ENCODE measurements at regions not wholly inside any gene's neighbourhood (a gene's known extent, or its start where the extent isn't known, plus 50 kb on each side); places are given as distances from the start of the nearest gene placed in this dataset.

DNA sequence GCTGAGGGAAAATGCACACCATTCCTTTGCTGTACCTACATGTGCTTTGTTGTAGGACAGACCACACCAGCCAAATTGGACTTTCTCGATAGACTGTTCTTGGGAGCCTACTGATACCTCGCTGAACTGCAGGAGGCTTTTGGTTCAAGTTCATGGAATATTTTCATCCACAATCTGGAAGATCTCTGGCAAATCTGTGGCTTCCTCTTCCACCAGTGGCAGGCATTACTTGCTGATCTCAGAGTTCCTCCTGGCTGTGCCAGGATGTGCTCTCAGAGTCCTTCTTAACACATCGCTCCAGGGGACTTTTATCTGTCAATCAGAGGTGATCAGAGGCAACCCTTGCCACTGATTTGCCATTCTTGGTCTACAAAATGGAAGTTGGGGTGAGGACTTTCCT is 87.7 kb downstream of the PTGR3 start:
- no peak overlapping the region for H3K4me3 ChIP-seq (replicated peaks; ENCODE audit: low read depth, low read length)
- TF ChIP-seq, protein P1, sequence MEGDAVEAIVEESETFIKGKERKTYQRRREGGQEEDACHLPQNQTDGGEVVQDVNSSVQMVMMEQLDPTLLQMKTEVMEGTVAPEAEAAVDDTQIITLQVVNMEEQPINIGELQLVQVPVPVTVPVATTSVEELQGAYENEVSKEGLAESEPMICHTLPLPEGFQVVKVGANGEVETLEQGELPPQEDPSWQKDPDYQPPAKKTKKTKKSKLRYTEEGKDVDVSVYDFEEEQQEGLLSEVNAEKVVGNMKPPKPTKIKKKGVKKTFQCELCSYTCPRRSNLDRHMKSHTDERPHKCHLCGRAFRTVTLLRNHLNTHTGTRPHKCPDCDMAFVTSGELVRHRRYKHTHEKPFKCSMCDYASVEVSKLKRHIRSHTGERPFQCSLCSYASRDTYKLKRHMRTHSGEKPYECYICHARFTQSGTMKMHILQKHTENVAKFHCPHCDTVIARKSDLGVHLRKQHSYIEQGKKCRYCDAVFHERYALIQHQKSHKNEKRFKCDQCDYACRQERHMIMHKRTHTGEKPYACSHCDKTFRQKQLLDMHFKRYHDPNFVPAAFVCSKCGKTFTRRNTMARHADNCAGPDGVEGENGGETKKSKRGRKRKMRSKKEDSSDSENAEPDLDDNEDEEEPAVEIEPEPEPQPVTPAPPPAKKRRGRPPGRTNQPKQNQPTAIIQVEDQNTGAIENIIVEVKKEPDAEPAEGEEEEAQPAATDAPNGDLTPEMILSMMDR (IDR thresholded peaks at IDR 0.05; ENCODE audit: low read length, missing control alignments): no peak
- no peak for DNase-seq (ENCODE audit: low read depth)

DNA sequence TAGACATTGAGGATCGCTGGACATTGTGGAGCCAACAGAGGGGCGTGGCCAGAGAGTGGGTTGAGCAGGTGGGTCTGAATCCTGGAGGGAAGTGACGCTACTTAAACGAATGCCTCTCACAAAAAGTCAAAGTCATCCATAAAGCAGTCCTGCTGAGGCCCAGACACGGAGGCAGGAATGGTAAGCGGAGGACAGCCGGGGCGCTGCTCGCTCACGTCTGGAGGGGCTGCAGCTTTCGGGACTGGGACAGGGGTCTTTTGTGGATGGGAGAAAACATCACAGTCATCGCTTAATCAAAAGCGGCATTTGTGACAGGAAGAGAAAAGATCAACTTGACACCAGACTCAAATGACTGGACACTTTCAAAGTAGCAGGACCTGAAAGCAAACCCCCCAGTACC is 88.4 kb downstream of the PTGR3 start:
- no peak for DNase-seq (ENCODE audit: low read depth)
- H3K4me3 ChIP-seq (replicated peaks; ENCODE audit: low read depth, low read length): no peak overlapping the region
- TF ChIP-seq, protein P1 (IDR thresholded peaks at IDR 0.05; ENCODE audit: low read length, missing control alignments): no peak

- no peak for DNase-seq (ENCODE audit: low read depth)
- TF ChIP-seq, protein P1 (IDR thresholded peaks at IDR 0.05; ENCODE audit: low read length, missing control alignments): no peak
- H3K4me3 ChIP-seq (replicated peaks; ENCODE audit: low read depth, low read length): no peak overlapping the region
These were observed 92.1 kb downstream of the PTGR3 start for GRCh38 chr18:75116809-75117208.

DNA sequence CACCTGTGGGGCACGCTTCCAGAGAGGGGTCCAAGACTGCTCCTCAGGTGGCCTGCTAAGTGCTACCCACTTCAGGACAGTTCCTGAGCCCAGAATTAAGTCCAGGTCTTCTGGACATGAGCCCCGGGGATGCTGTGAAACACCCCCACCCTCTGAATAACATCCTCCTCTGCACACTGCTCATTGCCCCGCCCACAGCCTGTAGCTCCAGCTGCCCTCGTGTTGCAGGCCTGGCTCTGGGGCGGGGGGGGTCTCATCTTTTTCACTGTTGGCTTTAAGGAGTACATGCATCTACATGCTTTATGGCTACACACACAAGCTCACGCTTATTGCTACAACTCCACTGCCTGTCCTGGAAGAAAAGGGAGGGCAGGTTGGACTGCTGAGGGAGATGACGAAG is 92.8 kb downstream of the PTGR3 start:
- TF ChIP-seq, protein P1 (IDR thresholded peaks at IDR 0.05; ENCODE audit: low read length, missing control alignments): no peak

GRCh38 chr18:75115514-75115913 is 93.4 kb downstream of the PTGR3 start:
- TF ChIP-seq, protein P1 (IDR thresholded peaks at IDR 0.05; ENCODE audit: low read length, missing control alignments): no peak
- no peak for DNase-seq (ENCODE audit: low read depth)
- H3K4me3 ChIP-seq (replicated peaks; ENCODE audit: low read depth, low read length): no peak overlapping the region

More for the DNA sequence above, 92.8 kb downstream of the PTGR3 start:
- DNase-seq (ENCODE audit: low read depth): no peak
- H3K4me3 ChIP-seq (replicated peaks; ENCODE audit: low read depth, low read length): no peak overlapping the region

All from fibroblast of pulmonary artery (primary cell).